ENCODE measurements at regions not wholly inside any gene's neighbourhood (a gene's known extent, or its start where the extent isn't known, plus 50 kb on each side); places are given as distances from the start of the nearest gene placed in this dataset.

DNA sequence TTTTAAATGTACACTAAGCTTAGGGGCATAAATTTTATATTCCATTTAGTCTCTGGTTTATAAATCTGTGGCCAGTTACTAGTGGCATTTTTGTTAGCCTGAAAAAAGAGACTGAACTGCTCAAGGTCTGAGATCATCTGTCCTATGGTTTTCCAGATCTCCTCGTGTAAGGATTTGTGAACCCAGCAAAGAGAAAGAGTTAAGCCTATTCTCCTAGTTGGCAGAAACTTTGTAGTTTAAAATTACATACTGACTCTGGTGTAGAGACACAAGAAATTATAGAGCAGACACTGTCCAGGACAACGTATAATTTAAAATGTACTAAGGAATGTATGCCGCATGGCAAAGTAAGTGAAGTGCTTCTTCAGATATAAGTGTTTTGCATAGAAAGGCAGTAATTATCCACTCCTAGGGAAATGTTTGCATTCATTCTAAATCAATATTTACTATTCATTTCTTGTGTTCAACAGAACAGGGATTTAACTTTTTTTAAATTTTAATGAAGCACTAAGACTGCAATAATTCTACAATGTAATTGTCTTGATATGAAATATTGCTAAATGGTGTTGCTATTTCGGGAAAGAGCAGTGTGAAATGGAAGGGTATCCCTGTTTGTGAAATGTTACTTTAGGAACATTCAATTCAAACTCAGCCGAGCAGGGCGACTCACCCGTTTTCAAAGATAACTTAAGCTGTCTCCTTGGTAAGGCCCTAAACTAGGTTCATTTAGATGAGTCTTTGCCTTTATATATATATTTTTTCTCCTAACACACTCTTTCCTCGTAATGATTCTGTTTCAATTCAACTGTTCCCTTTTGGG is 508.4 kb upstream of the ZEB2 start:
- no peak for TF ChIP-seq POLR2AphosphoS5 (IDR thresholded peaks at IDR 0.05)
- TF ChIP-seq, protein P1, sequence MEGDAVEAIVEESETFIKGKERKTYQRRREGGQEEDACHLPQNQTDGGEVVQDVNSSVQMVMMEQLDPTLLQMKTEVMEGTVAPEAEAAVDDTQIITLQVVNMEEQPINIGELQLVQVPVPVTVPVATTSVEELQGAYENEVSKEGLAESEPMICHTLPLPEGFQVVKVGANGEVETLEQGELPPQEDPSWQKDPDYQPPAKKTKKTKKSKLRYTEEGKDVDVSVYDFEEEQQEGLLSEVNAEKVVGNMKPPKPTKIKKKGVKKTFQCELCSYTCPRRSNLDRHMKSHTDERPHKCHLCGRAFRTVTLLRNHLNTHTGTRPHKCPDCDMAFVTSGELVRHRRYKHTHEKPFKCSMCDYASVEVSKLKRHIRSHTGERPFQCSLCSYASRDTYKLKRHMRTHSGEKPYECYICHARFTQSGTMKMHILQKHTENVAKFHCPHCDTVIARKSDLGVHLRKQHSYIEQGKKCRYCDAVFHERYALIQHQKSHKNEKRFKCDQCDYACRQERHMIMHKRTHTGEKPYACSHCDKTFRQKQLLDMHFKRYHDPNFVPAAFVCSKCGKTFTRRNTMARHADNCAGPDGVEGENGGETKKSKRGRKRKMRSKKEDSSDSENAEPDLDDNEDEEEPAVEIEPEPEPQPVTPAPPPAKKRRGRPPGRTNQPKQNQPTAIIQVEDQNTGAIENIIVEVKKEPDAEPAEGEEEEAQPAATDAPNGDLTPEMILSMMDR (IDR thresholded peaks at IDR 0.05), result no peak
- TF ChIP-seq POLR2A (IDR thresholded peaks at IDR 0.05), result no peak

All from sigmoid colon (tissue), 4 donors.